Stimulated activated CD4-positive, alpha-beta T cell treated with anti-CD3 and anti-CD28 coated beads, Interleukin-15, amount 100 ng/mL, for 48 hours (primary cell): ENCODE measurements at regions not wholly inside any gene's neighbourhood (a gene's known extent, or its start where the extent isn't known, plus 50 kb on each side); places are given as distances from the start of the nearest gene placed in this dataset.
"Not testable (repeated sequence)": the region's sequence is repeated elsewhere in the genome, so short reads cannot be mapped to it uniquely, and the experiment has no call there.

ENCODE experiments used
- DNase-seq, 2 donors: peaks; one replicate each; pipeline ENCODE4 v3.0.0-alpha.2; 2020; ENCODE audit warnings: low read depth in 2 of 2

DNA sequence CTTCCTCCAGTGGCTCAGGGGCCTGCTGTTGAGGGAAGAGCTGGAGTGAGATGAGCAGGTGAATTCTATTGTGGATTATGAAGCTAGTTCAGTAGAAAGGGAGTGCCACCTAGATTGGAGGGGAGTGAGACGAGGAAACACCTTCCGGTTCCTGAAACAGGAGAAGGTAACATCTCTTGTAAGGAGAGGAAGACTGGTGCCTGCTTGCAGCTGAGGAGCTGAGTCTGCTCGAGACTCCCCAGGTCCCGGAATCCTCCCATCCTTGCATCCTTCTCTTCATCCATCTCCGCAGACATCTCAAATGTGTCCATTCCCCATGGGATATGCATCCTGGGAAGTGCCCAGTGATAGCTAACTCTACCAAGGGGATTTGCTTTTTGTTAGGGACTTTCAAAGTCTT, 242.9 kb upstream of the ZFP64 start:
- DNase-seq, result no peak

DNA sequence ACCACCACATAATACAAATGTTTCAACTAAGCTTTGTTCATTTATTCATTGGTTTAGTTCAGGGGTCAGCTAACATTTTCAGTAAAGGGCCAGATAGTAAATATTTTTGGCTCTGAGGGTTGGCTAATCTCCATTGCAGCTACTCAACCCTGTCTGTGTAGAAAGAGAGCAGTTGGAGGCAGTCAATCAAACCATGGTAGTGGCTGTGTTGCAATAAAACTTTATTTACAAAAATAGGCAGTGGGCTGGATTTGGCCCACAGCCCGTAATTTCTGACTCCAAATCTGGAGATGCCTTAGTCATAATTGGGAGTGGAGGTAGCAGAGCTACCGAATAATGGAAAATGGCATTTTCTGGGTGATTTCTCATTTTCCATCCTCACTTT, 242.5 kb upstream of the ZFP64 start:
- DNase-seq, result no peak

DNA sequence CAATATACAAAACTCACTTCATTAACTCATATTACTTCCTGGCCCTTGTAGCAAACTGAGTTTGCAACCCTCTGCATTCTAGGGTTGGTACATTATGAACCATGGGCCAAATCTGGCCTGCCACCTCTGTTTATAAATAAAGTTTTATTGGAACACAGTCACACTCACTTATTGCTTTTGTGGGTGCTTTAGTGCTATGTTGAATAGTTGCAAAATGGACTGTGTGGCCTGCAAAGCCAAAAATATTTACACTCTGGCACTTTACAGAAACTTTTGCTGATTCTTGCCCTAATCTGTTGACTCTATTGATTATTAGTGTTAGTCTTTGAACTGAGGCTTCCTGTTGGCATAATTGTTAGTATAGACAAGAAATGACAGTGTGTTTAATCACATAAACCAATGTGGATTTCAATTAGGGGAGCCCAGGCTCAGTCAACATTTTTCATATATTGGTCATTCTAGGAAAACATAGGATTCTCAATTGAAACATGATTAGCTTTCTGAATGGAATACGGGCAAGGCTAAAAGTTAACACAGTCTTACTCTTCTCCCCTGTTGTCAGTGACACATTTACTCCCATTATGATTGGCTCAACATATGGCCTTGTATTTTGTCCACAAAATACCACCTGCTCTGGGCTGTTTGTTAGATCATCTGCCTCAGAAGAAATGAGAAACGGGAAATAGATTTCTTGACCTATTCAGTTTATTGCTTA, 241.9 kb upstream of the ZFP64 start:
- DNase-seq, result no peak

DNA sequence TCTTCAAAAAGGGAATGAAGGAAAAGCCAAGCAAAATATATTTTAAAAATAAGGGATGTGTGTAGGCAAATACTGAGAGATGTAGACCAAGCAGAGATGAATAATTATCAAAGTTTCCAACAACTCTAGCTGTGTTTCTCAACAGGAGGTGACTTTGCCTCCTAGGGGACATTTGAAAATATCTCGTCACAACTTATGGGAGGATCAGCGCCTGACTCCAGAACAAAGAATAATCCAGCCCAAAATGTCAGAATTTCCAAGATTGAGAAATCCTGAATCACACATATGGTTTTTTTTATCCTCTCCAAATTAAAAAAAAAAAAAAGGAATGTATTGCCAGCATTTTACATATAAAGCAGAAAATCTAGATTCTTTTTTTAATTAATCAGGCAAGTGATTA, 241.2 kb upstream of the ZFP64 start:
- no peak for DNase-seq

DNA sequence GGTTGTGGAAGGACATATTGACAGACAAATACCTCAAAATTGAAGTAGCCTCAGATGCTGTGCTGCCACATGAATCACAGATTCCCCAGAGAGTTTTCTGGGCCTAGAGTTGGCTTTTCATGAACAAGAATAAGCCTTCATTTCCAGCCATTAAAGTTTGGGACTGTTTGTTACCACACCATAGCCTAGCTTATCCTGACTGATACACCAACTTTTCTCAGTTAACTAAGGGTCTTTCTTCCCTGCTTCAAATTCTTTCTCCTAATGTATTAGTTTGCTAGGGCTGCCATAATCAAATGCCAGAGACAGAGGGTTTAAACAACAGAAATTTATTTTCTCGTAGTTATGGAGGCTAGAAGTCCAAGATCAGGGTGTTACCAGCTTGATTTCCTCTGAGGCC, 237.4 kb upstream of the ZFP64 start:
- DNase-seq, result no peak

DNA sequence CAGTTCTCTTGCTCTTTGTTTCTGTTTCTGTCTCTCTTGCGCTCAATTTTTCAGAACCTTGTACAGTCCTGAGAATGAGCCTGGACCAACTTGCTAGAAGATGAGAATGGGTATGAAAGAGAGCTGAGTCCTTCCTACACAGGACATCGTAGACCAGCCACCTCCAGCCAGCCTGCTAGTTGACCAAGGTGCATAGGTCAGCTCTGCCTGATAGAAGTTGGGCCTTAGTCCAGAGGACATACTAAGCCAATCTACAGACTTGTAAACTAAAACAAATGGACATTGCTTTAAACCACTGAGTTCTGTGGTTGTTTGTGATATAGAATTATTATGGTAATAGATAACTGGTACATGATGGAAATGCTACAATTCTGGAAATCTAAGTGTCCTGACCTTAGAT, 236.4 kb upstream of the ZFP64 start:
- no peak for DNase-seq

DNA sequence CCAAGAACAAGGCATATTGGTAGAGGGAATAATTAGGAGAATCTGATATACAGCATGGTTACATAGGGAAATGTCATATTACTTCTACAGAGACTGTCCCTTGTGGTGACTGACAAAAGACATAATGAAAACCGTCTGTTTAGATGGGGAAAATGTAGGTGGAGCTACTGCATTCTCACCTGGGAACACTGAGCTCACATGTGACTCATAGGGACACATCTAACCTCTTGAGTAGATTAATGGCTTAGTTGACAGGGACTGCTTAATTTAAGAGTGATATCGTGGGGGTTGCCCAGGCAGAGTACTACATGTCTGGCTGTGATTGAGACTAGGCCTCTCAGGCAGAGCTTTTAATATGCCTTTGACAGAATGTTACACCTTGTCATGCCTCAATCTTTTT, 235.3 kb upstream of the ZFP64 start:
- DNase-seq, result no peak

DNA sequence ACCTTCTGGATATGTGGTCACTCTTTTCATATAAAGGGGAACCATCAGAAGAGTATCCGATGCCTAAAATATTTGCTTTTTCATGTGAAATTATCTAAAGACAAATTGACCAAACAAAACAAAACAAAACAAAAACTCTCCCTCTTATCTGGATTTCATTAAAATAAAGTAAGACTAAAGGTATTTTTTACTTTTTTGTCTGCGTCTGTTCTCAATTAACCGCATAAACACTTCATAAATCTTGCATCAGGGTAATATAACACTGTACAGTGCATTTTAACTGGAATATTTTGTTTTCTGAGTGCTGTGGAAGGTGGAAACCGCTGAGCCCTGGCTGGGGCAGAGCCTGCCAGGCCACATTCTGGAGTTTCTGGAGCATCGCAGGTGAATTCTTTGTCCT, 234.1 kb upstream of the ZFP64 start:
- DNase-seq, result no peak

DNA sequence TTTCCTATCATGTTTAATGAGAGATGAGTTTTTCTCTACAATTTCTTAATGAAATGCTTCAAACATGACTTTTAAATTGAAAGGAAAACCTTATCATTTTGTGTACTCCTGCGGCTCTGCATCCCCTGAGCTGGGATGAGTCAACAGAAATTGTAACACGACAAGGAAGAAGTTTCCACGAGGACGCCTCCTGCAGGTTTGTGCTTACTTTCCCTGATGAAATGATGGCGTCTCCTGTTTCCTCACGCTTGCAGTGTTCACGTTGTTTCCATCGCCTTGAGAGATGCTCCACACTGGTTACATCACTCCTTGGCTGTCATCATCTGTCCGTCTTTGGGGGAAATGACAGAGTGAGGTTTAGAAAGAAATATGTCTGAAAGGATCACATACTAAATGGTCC, 233.7 kb upstream of the ZFP64 start:
- DNase-seq, result no peak

DNA sequence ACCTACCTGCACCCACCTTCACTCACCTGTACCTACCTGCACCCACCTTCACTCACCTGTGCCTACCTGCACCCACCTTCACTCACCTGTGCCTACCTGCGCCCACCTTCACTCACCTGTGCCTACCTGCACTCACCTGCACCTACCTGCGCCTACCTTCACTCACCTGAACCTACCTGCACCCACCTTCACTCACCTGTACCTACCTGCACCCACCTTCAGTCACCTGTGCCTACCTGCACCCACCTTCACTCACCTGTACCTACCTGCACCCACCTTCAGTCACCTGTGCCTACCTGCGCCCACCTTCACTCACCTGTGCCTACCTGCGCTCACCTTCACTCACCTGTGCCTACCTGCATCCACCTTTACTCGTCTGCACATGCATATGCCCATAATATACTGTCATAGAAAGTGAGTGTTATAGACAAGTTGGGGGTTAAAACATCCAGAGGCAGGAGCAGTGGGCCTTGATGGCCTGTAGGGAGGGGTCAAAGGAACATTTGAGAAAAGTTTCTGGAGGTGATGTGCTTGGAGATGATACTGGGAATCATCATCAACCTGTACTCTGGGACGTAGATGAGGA, 232.9 kb upstream of the ZFP64 start:
- not testable (repeated sequence) for DNase-seq

DNA sequence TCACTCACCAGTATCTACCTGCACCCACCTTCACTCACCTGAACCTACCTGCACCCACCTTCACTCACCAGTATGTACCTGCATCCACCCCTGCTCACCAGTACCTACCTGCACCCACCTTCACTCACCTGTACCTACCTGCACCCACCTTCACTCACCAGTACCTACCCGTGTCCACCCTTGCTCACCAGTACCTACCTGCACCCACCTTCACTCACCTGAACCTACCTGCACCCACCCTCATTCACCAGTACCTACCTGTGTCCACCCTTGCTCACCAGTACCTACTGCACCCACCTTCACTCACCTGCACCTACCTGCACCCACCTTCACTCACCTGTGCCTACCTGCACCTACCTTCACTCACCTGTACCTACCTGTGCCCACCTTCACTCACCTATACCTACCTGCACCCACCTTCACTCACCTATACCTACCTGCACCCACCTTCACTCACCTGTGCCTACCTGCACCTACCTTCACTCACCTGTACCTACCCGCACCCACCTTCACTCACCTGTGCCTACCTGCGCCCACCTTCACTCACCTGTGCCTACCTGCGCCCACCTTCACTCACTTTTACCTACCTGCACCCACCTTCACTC, 232.1 kb upstream of the ZFP64 start:
- DNase-seq, result not testable (repeated sequence)

DNA sequence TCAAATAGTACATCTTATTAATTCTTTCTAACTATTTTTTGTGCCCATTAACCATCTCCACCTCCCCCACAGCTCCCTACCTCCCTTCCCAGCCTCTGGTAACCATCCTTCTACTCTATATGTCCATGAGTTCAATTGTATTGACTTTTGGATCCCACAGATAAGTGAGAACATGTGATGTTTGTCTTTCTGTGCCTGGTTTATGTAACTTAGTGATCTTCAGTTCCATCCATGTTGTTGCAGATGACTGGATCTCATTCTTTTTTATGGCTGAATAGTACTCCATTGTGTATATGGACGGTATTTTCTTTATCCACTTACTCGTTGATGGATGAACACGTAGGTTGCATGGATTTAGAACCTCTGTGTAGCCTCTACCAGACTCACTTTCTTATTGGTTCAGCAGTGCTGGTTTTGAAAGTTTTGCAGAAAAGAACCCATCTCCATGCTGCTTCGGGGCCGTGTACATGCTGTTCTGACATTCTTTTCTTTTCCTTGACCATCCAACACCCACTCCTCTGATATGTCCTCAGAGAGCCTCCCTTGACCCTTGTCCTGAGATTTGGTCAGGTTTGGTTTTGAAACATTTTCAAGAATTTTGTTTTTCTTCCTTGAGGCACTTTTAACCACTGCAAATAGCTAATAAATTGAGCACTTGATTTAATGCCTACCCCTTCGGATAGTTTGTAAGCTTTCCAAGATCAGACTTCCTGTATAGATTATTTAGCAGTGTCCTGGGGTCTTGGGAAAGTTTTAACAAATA, 231.2 kb upstream of the ZFP64 start:
- no peak for DNase-seq

DNA sequence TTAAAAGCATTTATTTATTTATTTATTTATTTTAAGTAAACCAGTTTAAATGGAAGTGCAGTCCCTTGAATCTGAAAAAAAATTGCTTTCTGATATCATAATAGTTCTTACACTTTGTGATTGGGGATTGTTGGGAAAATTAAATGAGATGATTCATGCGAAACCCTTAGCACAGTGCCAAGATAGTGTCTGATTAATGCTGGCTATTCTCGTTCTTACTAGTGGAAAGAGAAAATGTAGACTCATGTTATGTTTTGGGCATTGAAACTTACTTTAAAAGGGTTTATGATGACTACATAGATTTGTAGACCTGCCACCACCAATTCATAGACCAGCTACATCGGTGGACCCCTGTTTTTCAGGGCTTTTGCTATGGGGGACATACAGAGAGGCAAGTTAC, 229.2 kb upstream of the ZFP64 start:
- no peak for DNase-seq

DNA sequence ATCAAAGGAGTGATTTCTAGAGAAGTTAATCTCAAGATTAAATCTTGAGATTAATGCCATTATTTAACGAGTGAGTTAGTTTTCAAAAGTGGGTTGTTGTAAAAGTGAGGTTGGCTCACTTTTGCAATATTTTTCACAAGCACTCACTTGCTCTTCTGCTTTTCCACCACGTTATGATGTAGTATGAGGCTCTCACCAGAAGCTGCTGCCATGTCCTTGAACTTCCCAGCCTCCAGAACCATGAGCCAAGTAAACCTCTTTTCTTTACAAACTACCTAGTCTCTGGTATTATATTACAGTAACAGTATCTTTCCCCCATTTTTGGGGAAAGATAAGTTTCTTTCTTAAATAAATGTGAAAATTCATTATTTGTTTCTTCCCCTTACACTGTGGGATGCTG, 227.6 kb upstream of the ZFP64 start:
- DNase-seq, result no peak

DNA sequence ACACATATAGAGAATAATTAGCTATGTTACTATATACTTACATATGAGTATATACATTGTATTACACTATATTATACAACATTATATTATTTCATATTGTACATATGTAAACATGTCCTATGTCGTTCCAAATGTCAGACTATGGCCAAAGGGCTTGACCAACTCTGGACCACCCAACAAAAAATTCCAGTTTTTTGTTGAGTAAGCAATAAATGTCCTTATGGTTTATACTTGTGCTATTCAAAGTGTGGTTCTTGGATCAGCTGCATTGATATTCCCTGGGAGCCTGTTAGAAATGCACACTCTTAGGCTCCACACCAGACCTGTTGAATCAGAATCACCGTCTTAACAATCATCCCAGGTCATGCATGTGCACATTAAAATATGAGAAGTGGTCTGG, 225.4 kb upstream of the ZFP64 start:
- no peak for DNase-seq

DNA sequence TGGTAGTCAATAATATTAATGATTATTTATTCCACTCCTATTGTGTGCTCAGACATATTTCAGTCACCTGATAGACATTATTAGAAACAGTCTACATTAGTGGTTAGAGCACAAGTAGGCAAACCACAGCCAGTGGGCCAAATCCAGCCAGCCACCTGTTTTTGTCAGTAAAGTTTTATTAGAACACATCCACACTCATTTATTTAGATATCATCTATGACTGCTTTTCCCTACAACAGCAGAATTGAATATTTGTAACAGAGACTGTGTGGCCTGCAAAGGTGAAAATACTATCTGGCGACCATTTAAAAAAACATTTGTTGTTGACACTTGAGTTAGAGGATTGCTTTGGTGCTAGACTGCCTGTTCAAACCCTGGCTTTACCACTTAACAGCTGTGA, 220.0 kb upstream of the ZFP64 start:
- no peak for DNase-seq

DNA sequence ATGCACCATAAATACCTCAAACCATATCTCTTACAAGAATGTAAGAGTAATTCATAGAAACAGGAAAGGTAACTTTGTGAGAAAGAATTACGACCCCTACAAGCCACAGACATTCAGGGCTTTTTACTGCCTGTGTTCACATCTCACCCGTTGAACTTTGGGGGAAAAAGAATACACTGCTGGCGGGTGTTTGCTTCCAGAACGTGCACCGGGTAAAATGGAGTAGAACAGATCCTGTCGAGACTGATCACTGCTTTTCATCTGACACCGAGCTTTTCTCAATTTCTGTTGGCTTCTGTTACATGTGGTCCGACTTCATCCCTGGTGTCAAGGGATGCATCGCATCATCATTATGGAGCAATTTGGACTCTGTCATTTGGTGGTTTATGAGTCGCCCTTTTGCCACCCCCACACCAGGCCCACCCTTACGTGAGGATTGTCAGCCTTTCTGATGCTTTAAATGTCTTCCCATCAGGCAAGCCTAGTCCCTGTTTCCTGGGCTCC, 219.2 kb upstream of the ZFP64 start:
- DNase-seq, result no peak

DNA sequence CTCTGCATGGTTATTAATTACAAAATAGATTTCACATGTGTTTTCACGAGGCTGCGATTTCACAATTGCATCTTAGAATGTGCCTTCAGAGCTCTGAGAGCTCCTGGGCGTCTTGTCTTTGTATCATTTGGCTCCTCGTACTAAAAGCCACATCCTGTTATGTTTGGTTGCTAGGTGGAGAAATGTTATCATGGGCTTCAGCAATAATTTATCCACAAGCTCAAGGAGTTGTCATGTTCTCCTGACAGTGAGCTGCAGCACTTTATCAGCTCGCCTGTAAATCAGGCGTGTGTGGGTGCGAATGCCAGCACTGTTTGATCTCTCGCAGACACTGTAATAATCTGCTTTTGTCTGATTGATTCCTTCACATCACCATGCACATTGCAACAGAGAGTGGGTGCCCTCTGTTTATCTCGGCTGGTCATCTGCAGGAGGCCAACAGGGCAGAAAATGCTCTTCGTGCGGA, 218.6 kb upstream of the ZFP64 start:
- peak; percentile 4 to 7 for DNase-seq

DNA sequence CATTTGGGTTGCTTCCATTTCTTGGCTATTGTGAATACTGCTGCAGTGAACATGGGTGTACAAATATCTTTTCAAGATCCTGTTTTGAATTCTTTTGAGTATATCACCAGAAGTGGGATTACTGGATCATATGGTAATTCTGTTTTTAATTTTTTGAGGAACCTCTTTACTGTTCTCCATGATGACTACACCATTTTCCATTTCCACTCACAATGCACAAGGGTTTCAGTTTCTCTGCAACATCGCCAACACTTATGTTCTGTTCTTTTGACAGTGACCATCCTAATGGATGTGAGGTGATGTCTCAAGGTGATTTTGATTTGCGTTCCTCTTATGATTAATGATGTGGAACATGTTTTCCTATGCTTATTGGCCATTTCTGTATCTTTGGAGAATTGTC, 214.4 kb upstream of the ZFP64 start:
- DNase-seq, result no peak

DNA sequence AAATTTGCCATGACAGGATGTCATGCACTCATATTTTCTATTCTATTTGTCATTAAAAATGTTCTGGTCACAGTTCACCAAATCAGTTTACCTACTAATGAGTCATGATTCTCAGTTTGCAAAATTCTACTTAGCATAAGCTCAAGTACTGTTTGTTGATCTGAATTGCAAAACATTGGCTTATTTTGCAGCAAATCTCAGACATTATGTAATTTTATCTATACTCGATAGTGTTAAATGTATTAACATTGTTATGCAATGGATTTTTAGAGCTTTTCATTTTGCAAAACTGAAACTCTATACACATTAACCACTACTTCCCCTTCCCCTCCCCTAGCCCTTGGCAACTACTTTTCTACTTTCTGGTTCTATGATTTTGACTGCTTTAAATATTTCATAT, 213.8 kb upstream of the ZFP64 start:
- no peak for DNase-seq

DNA sequence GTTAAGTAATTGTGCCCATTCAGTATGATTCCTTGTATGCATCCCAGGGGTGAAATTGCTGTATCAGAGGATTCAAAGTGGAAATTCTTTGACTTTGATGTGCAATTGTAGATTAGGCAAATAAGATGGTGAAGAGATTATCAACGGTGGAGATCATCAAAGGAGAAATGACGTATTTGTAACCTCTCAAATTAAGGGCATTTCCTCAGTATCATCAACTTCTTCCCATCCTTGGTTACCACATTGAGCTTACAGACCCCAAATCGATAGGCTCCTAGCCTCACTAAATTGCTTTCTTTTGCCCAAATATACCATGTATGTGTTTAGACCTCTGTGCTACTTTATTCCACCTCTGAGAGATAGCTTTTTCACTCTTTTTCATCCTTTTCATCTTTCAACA, 213.1 kb upstream of the ZFP64 start:
- no peak for DNase-seq

DNA sequence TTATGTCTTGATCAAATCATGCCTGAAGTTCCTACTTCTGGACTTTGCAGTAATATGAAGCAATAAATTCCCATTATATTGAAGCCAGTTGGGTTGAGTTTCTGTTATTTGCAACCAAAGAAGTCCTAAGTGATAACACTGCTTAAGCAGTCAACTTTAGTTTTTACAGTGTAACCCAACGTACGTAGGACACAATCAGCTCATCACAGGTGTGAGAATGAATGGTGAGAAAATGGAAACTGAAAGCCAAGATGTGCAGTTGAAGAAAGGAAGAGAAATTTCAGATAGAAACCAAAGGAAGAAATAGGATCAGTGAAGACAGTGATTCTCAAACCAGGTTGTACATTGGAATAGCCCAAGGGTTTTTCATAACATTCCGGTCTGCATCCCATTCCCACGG, 211.4 kb upstream of the ZFP64 start:
- DNase-seq, result no peak

DNA sequence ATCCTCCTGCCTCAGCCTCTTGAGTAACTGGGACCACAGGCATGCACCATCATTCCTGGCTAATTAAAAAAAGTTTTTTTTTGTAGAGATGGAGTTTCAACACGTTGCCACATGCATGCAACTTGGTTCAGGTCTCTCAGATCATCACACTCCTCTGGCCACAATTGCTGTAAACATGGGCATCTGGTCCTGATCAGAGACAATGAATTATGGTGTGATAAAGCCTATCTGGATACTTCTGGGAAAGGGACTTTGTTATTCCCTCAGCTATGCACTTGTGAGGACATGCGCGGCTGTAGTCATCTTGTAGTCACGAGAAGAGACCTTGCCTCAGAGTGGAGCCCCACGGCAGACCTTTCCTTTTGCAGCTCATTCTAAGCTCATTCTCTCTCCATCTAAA, 210.9 kb upstream of the ZFP64 start:
- DNase-seq, result no peak
